ENCODE measurements at regions not wholly inside any gene's neighbourhood (a gene's known extent, or its start where the extent isn't known, plus 50 kb on each side); places are given as distances from the start of the nearest gene placed in this dataset.

- no peak for TF ChIP-seq TCF4 (CRISPR knock-in tag; IDR thresholded peaks at IDR 0.05; ENCODE audit: borderline replicate concordance)
- TF ChIP-seq ZFP30 (CRISPR knock-in tag; IDR thresholded peaks at IDR 0.05): no peak
- TF ChIP-seq ESRRG (CRISPR knock-in tag; IDR thresholded peaks at IDR 0.05): no peak
These were observed 81.6 kb upstream of the OPRM1 start for GRCh38 chr6:153957394-153957793.
